NCI-H774 (cell line): ENCODE measurements at regions not wholly inside any gene's neighbourhood (a gene's known extent, or its start where the extent isn't known, plus 50 kb on each side); places are given as distances from the start of the nearest gene placed in this dataset.

ENCODE experiments used
- DNase-seq: peaks from one replicate; lab custom pipeline; 2025; lab: John Stamatoyannopoulos, UW

GRCh38 chr17:33404070-33404819, 111.2 kb upstream of the ASIC2 start:
- DNase-seq: no peak

- DNase-seq: no peak
These were observed 123.0 kb upstream of the ASIC2 start for GRCh38 chr17:33416131-33416530.

DNA sequence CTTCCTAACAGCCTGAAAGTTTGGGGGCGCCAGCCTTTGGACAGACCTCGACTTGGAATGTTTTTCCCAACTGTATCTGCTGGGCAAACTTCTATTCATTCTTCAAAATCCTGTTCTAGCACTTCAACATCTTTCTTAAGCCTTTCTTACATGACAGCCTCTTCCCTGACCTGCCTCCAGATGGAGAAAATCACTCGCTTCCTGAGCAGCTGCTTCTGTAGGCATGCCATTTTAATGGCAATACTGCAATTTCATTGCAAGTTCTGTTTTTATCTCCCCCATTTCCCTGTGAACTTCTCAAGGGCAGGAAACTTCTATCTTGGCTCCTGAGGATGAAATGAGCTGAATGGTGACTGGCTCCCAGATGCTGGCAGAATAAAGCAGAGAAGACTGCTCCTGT, 128.8 kb upstream of the ASIC2 start:
- DNase-seq: no peak

DNA sequence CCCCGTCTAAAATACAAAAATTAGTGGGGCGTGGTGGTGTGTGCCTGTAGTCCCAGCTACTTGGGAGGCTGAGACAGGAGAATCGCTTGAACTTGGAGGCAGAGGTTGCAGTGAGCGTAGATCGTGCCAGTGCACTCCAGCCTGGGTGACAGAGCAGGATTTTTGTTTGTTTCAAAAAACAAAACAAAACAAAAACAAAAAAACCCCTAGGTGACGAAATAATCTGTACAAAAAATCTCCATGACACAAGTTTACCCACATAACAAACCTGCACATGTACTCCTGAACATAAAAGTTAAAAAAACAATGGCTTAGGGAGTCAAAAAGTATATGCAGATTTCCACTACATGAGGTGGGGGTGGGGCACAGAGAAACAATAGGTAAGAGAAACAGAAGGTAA, 140.5 kb upstream of the ASIC2 start:
- no peak for DNase-seq

DNA sequence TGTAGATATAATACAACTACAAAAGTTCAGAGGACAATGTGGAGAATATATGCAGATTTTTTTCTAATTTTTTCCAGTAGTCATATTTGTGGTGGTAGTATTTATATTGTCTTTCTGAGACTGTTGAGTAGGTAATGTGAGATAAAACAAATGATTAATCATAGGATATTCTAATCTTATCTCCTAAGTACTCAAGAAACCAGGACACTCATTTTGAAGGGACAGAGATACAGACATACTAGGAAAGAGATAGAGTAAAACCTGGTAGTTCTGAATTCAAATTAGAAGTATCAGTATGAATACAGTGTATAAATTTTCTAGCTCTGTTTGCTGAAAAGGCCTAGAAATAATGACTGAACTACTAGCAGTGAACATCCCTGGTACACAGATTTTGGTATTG, 141.7 kb upstream of the ASIC2 start:
- no peak for DNase-seq

- no peak for DNase-seq
These were observed 142.7 kb upstream of the ASIC2 start for GRCh38 chr17:33435721-33436301.

DNA sequence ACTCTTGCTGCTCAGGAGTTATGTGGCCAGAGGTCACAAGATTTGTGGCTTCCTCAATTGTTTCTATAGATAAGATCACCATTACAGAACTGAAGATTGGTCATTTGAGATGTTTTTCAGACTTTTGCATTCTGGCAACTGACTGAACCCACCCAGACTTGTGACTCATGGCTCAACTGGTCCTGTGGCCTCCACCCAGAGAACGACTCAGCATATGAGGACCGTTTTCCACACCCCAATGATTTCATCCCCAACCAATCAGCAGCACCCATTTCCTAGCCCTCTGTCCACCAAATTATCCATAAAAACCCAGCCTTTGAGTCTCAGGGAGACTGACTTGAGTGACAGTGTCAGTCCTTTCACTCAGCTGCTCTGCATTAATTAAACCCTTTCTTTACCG, 143.2 kb upstream of the ASIC2 start:
- no peak for DNase-seq

DNA sequence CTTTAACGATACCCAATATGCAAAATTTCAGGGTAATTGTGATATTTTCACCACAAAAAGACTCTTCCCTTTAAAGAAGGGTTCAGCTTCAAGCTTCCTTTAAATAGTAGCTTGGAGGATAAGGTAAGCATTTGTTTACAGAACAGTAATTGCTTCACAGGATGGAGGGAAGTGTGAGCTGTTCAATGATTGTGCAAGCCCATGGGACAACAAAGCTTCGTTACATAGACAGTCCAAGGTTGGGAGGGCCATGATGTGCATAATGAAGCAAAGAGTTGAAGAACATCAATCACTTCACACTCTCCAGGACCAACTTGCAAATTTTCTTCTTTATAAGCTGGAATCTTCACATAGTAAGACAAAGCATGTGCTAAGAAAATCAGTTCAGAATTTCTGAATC, 145.0 kb upstream of the ASIC2 start:
- no peak for DNase-seq

GRCh38 chr17:33438578-33438977, 145.5 kb upstream of the ASIC2 start:
- DNase-seq: no peak

DNA sequence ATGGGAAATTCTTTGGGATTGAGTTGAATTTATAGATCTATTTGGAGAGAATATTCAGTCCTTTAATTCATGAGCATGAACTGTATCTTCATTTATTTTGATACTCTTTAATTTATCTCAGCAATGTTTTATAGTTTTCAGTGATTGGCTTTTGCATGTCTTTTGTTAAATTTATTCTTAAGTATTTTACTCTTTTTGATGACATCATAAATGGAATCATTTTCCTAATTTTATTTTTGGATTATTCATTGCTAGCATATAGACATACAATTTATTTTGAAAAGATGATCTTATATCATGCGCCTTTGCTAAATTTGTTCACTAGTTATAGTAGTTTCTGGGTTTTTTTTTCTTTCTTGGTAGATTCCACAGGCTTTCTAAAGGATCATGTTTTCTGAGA, 149.2 kb upstream of the ASIC2 start:
- no peak for DNase-seq

DNA sequence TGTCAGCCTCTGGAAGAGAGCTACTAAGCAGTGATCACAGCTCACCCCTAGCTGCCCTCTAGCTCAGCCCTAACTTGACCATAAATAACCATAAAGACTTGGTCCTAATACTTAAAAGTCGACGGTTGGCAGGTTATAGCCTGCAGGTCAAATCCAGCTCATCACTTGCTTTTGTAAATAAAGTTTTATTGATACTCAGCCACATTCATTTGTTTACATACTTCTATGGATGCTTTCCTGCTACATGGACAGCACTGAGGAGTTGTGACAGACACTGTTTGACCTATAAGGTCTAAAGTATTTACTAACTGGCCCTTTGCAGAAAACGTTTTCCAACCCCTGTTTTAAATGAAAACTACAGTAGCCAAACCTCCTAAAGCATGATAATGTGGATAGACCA, 151.6 kb upstream of the ASIC2 start:
- DNase-seq: no peak

DNA sequence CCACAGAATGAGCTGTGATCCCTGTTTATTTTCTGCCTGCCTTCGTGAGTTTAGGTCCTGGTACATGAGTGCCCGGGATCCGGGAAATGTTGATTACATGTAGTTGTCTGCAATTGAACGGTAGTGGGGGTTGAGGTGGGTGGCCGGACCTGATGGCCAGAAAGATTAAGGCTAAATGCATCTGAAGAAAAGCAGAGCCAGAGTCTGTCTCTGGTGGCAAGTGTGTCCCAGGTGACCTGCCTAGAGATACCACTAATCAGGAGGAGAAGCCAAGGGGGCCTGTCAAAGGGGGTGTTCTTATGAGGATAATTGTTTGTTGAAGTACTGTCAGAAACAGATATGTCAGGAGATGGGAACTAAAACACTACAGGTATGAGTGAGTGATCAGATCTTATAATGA, 154.0 kb upstream of the ASIC2 start:
- DNase-seq: no peak

GRCh38 chr17:33451221-33451620, 158.1 kb upstream of the ASIC2 start:
- no peak for DNase-seq

GRCh38 chr17:33457477-33457876, 164.4 kb upstream of the ASIC2 start:
- DNase-seq: no peak

- DNase-seq: no peak
These were observed 166.2 kb upstream of the ASIC2 start for GRCh38 chr17:33459078-33459940.

DNA sequence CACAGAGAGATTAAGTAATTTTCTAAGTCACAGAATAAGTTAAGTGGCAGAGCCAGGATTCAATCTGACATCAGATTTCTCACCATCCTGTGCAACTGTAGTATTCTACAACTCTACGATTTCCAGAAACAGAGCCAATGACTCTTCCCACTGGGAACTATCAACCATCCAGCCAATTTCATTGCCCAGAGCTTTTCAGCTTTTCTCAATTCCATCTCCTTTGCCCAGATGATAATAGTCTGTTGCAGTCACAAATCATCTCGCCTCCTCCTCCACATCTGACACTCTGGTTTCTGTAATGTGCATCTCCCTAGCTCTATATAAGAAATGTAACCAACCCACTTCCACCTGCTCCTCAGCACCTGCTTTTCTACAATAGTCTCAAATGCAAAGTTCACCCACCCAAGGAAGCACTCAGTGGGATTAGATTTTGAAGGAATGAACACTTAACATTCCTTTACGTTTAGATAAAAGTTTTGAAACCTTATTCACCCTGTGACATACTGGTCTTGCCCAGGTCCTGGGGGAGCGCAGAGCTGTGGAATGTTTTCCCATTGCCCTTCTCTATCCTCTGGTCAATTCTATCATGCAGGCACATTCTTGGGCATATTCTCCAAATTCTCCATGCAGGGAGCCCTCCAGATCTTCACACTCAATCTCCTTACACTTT, 167.8 kb upstream of the ASIC2 start:
- no peak for DNase-seq

DNA sequence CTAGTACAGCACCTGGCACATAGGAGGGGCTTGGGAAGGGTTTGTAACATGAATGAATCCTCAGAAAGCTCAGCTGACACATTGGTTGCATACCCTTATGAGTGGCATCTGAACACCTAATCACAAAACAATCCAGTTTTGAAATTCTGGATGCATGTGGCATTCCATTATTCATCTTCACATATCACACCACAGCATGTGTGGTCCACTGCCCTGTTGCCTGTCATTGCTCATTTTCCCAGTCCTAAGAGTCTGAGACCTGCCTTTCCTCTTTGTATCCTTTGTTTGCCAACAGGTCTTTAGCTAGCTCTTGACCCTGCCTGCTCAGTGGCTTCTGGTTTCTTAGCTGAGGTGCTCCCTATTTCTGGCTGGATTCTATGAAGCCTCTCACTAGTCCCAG, 170.8 kb upstream of the ASIC2 start:
- no peak for DNase-seq

DNA sequence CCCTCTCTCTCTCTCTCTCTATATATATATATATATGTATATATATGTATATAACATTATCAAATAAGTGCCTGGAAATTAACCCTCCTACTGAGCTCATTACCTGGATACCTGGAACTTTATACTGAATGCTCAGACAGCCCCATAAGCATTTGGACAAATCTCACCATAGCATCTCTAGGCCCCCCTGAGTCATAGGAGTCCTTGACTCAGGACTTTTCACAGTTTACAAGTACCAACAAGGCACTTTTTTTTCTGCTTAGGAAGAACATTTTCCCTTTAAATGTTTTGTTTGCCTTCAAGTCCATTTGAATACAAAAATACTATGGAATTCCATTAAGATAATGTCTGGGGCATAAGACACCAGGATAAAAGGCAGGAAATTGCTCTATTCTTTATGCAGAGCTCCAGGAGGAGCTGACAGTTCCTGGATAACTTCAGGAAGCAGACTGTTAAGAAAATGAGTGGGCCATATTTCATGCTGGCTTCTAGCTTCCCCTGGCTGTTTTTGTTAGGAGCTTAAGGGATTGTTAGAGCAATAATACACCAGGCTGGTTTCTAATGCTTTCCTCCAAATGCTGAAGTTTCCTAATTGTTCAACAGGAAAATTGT, 171.7 kb upstream of the ASIC2 start:
- DNase-seq: no peak

GRCh38 chr17:33469421-33469820, 176.3 kb upstream of the ASIC2 start:
- no peak for DNase-seq

DNA sequence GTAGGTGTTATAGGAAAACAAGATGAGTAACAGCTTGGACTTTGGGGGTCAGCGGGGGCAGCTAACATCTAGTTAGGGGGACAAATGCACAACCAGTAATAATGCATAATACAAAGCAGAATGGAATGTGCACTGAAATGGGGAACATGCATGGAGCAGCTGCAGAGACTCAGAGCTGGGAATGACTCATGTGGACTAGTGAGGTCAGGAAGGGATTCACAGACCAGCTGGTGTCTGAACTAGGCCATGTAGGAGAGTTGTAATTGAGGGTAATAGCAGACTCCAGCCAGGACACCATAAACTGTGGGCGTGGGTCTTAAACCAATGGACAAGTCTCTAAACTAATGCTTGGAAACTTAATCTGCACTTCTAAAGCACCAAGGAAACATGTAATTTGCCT, 176.8 kb upstream of the ASIC2 start:
- no peak for DNase-seq

- no peak for DNase-seq
These were observed 180.0 kb upstream of the ASIC2 start for GRCh38 chr17:33473061-33473460.

DNA sequence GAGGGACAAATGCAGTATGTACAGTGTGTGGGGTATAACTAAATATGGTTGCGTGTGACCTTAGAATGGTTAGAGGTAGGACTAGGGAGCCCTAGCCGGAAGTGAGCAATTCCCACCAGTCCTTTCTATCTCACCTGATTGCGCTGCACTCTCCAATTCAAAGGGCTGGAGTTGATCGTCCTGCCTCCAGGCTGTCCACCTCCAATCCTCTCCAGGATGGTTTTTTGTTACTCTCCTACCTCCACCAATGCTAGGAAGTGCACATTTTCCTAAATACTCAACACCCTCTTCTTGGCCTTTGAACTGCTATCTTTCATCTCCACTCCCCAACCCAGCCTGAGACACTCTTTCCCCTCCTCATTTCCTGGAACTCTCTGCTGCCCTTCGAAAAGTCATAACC, 181.7 kb upstream of the ASIC2 start:
- no peak for DNase-seq
